GM18508 (cell line): ENCODE measurements at regions not wholly inside any gene's neighbourhood (a gene's known extent, or its start where the extent isn't known, plus 50 kb on each side); places are given as distances from the start of the nearest gene placed in this dataset.

ENCODE experiments used
- ATAC-seq: cut with Tn5 transposase; IDR thresholded peaks from one replicate; pipeline ENCODE4 v1.9.1; 2021; ENCODE audit warnings: moderate number of reproducible peaks; ENCODE audit not compliant: insufficient read depth, unreplicated experiment

- no peak for ATAC-seq
Measured at GRCh38 chr7:33725111-33726025, 180.0 kb upstream of the BMPER start.

- no peak for ATAC-seq
Measured at GRCh38 chr7:33726582-33726981, 178.8 kb upstream of the BMPER start.

GRCh38 chr7:33727315-33727714, 178.0 kb upstream of the BMPER start:
- ATAC-seq = no peak

- ATAC-seq = no peak
Measured at GRCh38 chr7:33728873-33729551, 176.3 kb upstream of the BMPER start.

GRCh38 chr7:33729726-33730125, 175.6 kb upstream of the BMPER start:
- ATAC-seq = no peak

- no peak for ATAC-seq
Measured at GRCh38 chr7:33730958-33731357, 174.4 kb upstream of the BMPER start.

GRCh38 chr7:33731912-33732311, 173.4 kb upstream of the BMPER start:
- ATAC-seq = no peak

- no peak for ATAC-seq
Measured at GRCh38 chr7:33732462-33732861, 172.9 kb upstream of the BMPER start.

- no peak for ATAC-seq
Measured at GRCh38 chr7:33733870-33734650, 171.3 kb upstream of the BMPER start.

GRCh38 chr7:33735403-33735802, 169.9 kb upstream of the BMPER start:
- no peak for ATAC-seq

- ATAC-seq = no peak
Measured at GRCh38 chr7:33736521-33737221, 168.7 kb upstream of the BMPER start.

- ATAC-seq = no peak
Measured at GRCh38 chr7:33738260-33738935, 166.9 kb upstream of the BMPER start.

GRCh38 chr7:33739286-33739685, 166.1 kb upstream of the BMPER start:
- no peak for ATAC-seq

- no peak for ATAC-seq
Measured at GRCh38 chr7:33742521-33742920, 162.8 kb upstream of the BMPER start.

GRCh38 chr7:33742999-33743587, 162.2 kb upstream of the BMPER start:
- no peak for ATAC-seq

GRCh38 chr7:33743594-33743993, 161.7 kb upstream of the BMPER start:
- no peak for ATAC-seq

- no peak for ATAC-seq
Measured at GRCh38 chr7:33744293-33745075, 160.9 kb upstream of the BMPER start.

GRCh38 chr7:33745934-33746333, 159.4 kb upstream of the BMPER start:
- no peak for ATAC-seq

GRCh38 chr7:33748793-33749192, 156.5 kb upstream of the BMPER start:
- ATAC-seq = no peak
